ENCODE measurements at regions not wholly inside any gene's neighbourhood (a gene's known extent, or its start where the extent isn't known, plus 50 kb on each side); places are given as distances from the start of the nearest gene placed in this dataset.

- no peaks in the 10 kb centered on the region for H3K4me1 ChIP-seq
- intact Hi-C loops (cut with DNase I) = no loop called here
- no peak for DNase-seq
- H3K9me3 ChIP-seq = no peaks in the 10 kb centered on the region
- no peaks in the 10 kb centered on the region for H3K36me3 ChIP-seq
- no peak for TF ChIP-seq CTCF (IDR thresholded peaks at IDR 0.05)
- no peak for TF ChIP-seq POLR2AphosphoS5 (IDR thresholded peaks at IDR 0.05)
- no peak for TF ChIP-seq EP300 (IDR thresholded peaks at IDR 0.05)
- no peak for TF ChIP-seq POLR2A (IDR thresholded peaks at IDR 0.05)
- no peak overlapping the region for H3K4me3 ChIP-seq
- no peaks in the 10 kb centered on the region for H3K27me3 ChIP-seq
- WGBS, 2 donors = 88 to 89% methylated on average over 8 of the region's 8 CpGs
- H3K27ac ChIP-seq = no peak overlapping the region
Observed at GRCh38 chr16:75945916-75946457, 219.7 kb upstream of the CPHXL start.

- no peak for DNase-seq
- intact Hi-C loops (cut with DNase I) = no loop called here
- Histone ChIP-seq H3K27me3 (no peaks in the 10 kb centered on the region), H3K27ac (no peak overlapping the region), H3K4me3 (no peak overlapping the region), H3K4me1 (no peaks in the 10 kb centered on the region), H3K9me3 (no peaks in the 10 kb centered on the region), H3K36me3 (no peaks in the 10 kb centered on the region)
- TF ChIP-seq CTCF (IDR thresholded peaks at IDR 0.05) = no peak
- TF ChIP-seq POLR2AphosphoS5 (IDR thresholded peaks at IDR 0.05) = no peak
- no peak for TF ChIP-seq POLR2A (IDR thresholded peaks at IDR 0.05)
- no peak for TF ChIP-seq EP300 (IDR thresholded peaks at IDR 0.05)
- 8 to 30% methylated on average over 2 of the region's 2 CpGs for WGBS, 2 donors
Observed at GRCh38 chr16:75947626-75948239, 221.4 kb upstream of the CPHXL start.

GRCh38 chr16:75948441-75948840, 222.2 kb upstream of the CPHXL start:
- H3K4me1 ChIP-seq = no peaks in the 10 kb centered on the region
- 82 to 88% methylated on average over 2 of the region's 2 CpGs for WGBS, 2 donors
- no peaks in the 10 kb centered on the region for H3K27me3 ChIP-seq
- no peaks in the 10 kb centered on the region for H3K9me3 ChIP-seq
- TF ChIP-seq POLR2A (IDR thresholded peaks at IDR 0.05) (no peak), CTCF (IDR thresholded peaks at IDR 0.05) (no peak), POLR2AphosphoS5 (IDR thresholded peaks at IDR 0.05) (no peak), EP300 (IDR thresholded peaks at IDR 0.05) (no peak)
- intact Hi-C loops (cut with DNase I) = no loop called here
- no peak for DNase-seq
- no peak overlapping the region for H3K27ac ChIP-seq
- no peak overlapping the region for H3K4me3 ChIP-seq
- H3K36me3 ChIP-seq = no peaks in the 10 kb centered on the region

GRCh38 chr16:75948886-75949285, 222.6 kb upstream of the CPHXL start:
- intact Hi-C loops (cut with DNase I) = no loop called here
- no peak for TF ChIP-seq CTCF (IDR thresholded peaks at IDR 0.05)
- no peak for TF ChIP-seq EP300 (IDR thresholded peaks at IDR 0.05)
- TF ChIP-seq POLR2A (IDR thresholded peaks at IDR 0.05) = no peak
- no peak for TF ChIP-seq POLR2AphosphoS5 (IDR thresholded peaks at IDR 0.05)
- Histone ChIP-seq H3K4me3 (no peak overlapping the region), H3K4me1 (no peaks in the 10 kb centered on the region), H3K27ac (no peak overlapping the region), H3K27me3 (no peaks in the 10 kb centered on the region), H3K36me3 (no peaks in the 10 kb centered on the region), H3K9me3 (no peaks in the 10 kb centered on the region)
- WGBS, 2 donors = 94 to 96% methylated on average over 3 of the region's 3 CpGs
- DNase-seq = no peak

- H3K27me3 ChIP-seq = no peaks in the 10 kb centered on the region
- WGBS, 2 donors = 88 to 91% methylated on average over 2 of the region's 2 CpGs
- no peak overlapping the region for H3K27ac ChIP-seq
- no peaks in the 10 kb centered on the region for H3K4me1 ChIP-seq
- no peak for DNase-seq
- intact Hi-C loops (cut with DNase I) = no loop called here
- no peak for TF ChIP-seq EP300 (IDR thresholded peaks at IDR 0.05)
- TF ChIP-seq CTCF (IDR thresholded peaks at IDR 0.05) = no peak
- no peak for TF ChIP-seq POLR2AphosphoS5 (IDR thresholded peaks at IDR 0.05)
- no peaks in the 10 kb centered on the region for H3K9me3 ChIP-seq
- no peak overlapping the region for H3K4me3 ChIP-seq
- no peaks in the 10 kb centered on the region for H3K36me3 ChIP-seq
Observed at GRCh38 chr16:75952124-75952523, 225.8 kb upstream of the CPHXL start.

All from sigmoid colon (tissue), 6 donors.